Eye (tissue), 1 donor: ENCODE measurements at regions not wholly inside any gene's neighbourhood (a gene's known extent, or its start where the extent isn't known, plus 50 kb on each side); places are given as distances from the start of the nearest gene placed in this dataset.

Experiments used
- DNase-seq: peaks from one replicate; pipeline ENCODE4 v3.0.0-alpha.2; 2015

GRCh38 chr4:152014280-152014679, 253.5 kb upstream of the GATB start:
- DNase-seq = no peak

DNA sequence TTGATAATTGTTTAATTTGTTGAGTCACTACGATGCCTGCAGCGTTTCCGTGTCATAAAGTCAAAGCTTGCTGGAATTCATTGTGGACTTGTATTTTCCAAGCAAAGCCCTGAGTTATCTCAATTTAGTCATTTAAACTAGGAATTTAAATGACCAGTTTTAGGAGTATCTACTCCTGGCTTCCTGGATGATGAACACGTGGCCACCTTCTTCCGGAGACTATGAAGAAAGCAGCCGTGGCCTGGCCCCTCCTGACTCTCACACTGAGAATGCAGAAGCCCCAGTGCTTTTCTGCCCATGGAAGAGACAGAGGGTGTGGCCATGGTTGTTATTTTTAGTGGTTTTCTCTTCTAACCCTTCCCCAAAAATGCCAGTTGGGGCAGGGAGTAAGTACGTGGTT, 250.7 kb upstream of the GATB start:
- no peak for DNase-seq

GRCh38 chr4:152010710-152011079, 249.9 kb upstream of the GATB start:
- peak; percentile 22 for DNase-seq

DNA sequence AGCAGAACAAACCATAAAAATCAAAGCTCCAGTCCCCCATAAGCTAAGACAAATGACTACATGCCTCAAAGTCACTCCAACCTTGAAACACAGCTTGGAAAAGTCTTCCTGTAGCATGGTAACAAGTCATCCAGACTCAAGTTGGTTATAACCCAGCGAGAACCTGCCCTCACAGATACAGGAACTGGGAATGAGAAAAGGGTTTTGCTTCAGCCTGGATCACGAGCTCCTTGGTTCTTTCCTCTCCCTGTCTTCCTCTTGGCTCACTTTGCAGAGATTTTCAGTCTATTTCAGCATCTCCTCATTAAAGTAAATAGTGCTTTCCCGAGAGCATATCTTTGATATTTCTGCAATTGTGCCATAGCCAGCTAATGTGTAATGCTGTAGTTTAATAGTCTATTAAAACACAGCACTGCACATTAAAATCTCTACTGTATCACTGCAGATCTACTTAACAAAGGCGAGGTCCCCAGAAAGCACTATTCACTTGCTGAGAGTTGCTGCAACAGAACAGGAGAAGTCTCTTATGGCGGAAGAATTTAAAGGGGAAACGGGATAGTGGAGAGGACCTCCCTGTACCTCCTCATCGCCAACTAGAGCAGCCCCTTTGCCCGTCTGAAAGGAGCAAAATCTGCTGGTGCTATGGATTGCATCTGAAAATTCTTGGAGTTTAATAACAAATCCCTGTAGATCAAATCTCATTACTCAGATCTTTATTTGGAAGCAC, 249.3 kb upstream of the GATB start:
- peak; percentile 25 for DNase-seq

DNA sequence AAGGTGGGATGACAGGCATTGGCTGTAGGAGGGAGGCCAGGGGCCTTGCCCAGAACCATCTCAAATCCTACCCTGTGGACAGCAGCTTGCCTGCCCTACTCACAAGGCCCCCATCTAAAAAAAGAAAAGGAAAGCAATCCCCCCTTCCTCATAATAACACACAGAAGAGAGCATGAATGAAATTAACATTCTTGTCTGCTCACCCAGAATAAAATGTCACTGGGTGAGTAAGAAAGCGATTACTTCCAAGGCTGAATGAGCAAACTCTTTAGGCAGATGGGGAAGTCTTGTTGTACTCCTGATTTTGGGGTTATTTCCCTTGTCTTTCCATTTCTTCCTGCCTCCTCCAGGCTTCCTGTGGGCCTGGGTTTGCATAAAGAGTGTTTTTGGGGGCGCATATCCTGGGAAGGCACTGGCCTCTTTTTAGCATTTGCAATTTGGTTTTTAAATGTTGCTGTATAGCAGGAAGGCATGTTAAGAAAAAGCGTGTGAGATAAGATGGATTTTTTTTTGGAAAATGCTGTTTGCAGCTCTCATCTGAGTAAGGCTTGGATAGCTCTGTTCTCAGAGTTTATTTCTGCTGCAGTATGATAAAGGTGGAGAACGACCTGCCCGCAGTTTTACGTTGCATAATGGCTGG, 248.3 kb upstream of the GATB start:
- peak; percentile 90 for DNase-seq

GRCh38 chr4:152007111-152007510, 246.3 kb upstream of the GATB start:
- no peak for DNase-seq

GRCh38 chr4:152004801-152005200, 244.0 kb upstream of the GATB start:
- no peak for DNase-seq

DNA sequence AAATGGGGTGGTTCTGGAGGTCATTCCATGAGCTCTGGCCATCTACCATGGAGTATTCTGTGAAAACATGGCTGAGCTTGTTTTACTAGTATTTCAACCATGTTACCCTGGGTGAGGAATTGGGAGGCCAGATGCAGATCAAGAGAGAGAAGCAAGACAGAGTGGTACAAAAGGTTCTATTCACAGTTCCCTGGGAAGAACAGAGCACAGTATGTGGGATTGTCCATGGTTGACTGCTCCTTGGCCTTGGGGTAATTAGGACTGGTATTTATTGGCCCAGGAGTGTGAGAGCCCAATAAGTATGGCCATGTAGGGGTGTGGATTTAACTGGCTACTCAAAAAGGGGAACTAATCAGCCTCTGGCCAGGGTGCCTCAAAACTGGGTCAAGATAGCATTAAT, 239.7 kb upstream of the GATB start:
- peak; percentile 43 for DNase-seq

DNA sequence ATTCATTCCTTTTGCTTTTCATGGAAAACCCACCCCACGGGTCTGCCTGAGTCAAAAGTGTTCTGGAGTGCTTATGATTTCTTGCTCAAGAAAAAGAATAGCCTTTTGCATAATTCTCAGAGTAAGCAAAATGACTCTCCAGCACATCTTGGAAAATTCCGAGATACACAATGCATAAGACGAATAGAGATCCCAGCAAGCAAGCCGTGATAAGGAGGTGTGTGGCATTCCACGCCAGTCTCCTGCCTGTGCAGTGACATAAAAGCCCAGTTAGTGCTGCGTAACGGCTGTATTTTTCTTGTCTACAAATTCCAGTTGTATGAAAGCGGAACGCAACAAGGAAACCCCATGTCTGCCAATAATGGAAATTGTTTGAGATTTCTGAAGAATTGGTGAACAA, 237.9 kb upstream of the GATB start:
- no peak for DNase-seq

DNA sequence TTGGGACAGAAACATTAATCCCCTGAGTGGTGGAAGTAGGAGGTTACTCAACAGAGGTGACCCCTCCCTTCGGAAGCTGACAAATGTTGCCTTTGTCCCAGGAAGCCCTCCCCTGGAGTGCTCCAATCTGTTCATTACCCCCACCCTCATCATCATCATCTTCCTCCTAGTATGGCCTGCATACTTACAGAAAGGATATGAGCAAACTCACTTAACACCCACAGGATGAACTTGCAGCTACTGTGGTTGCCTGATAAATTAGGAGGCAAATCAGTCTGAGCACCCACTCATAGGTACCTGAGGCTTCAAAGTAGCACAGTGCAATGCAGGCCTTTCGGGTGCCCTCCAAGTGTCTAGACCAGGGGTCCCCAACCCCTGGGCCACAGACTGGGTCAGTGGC, 236.7 kb upstream of the GATB start:
- DNase-seq = no peak

- no peak for DNase-seq
These were observed 233.6 kb upstream of the GATB start for GRCh38 chr4:151994429-151994828.

GRCh38 chr4:151993521-151993920, 232.7 kb upstream of the GATB start:
- DNase-seq = no peak

- DNase-seq = no peak
These were observed 231.7 kb upstream of the GATB start for GRCh38 chr4:151992332-151993154.

DNA sequence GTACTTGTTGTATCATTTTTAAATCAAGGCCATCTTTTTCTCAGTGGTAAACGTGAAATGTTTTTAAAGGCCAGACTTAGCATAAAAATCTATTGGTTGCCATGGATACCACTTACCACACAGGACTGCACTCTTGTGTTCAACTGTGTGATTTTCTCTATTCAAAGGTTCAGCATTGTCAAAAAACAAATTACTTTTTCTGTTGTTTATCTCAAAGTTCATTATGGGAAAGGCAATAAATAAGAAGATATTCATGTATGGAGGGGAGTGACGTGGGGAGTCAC, 231.0 kb upstream of the GATB start:
- DNase-seq = no peak

- DNase-seq = no peak
These were observed 230.4 kb upstream of the GATB start for GRCh38 chr4:151991001-151991883.

DNA sequence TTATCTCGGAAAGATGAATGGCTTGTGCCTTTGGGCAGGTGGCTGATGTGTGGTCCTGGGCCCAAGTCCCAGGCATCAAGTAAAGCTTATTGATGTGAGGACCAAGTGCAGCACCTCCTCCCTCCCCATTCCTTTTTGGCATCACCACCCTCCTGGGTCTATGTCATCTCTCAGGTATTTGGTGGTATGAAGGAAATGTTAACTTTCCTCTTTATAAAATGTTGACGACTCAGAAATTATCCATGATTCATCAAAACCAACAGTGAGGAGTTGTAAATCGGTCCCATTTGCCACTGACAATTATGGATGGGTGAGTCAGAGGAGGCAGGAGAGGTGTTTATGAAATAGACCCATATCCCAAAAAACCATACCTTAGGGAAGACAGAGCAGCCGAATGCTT, 229.4 kb upstream of the GATB start:
- no peak for DNase-seq

GRCh38 chr4:151988591-151988990, 227.8 kb upstream of the GATB start:
- DNase-seq = no peak

- DNase-seq = no peak
These were observed 226.8 kb upstream of the GATB start for GRCh38 chr4:151987606-151988005.

GRCh38 chr4:151983854-151984253, 223.0 kb upstream of the GATB start:
- DNase-seq = no peak

DNA sequence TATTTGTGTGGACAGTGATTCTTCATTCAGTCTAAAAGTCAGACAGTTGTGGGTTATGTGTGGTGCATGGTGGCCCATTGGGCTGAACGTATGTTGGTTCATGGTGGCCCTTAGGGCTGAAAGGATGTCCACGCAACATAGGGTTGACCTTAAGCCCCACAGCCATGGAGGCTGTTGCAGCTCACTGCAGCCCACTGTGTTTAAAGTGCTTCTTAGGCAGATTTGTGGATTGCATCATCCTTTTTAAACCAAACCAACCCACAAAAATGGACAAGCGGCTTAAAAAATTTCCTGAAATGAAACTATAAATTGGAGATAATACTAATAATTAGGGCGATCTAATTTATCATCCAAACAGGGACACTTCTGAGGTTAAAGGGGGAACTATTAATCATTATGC, 219.0 kb upstream of the GATB start:
- DNase-seq = no peak

GRCh38 chr4:151968643-151969042, 207.8 kb upstream of the GATB start:
- DNase-seq = no peak

GRCh38 chr4:151967074-151967473, 206.3 kb upstream of the GATB start:
- DNase-seq = no peak

DNA sequence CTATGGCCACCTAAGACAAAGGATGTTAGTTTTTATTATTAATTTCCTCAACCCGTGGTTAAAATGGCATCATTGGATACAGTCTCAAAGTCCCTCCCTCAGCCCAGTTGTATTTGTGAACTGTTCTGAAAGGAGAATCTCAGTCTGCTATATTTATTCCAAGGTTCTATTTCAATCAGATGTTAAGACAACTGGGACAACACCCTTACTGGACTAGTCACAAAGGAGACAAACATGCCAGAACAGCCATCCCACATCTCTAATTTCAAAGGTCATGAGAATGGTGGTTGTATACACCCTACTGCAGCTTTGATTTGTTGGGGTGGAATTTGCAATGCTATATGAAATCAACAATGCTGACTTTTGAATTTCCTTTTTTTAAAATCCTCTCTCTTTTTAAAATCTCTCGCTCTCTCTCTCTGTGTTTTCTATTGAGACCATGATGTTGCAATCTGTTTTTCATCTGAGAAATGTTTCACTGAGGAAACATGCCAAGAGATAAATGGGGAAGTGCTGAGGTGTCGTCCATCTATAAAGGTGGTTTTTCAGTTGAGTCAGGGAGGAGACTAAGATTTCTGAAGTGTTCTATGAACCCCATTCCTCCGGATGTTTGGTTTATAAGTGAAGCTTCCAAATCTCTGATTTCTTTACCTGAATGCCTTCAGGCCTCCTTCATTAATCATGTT, 201.5 kb upstream of the GATB start:
- DNase-seq = no peak
